ENCODE measurements at regions not wholly inside any gene's neighbourhood (a gene's known extent, or its start where the extent isn't known, plus 50 kb on each side); places are given as distances from the start of the nearest gene placed in this dataset.

GRCh38 chr4:56200275-56200674, 187.0 kb downstream of the AASDH start:
- no peak for DNase-seq

DNA sequence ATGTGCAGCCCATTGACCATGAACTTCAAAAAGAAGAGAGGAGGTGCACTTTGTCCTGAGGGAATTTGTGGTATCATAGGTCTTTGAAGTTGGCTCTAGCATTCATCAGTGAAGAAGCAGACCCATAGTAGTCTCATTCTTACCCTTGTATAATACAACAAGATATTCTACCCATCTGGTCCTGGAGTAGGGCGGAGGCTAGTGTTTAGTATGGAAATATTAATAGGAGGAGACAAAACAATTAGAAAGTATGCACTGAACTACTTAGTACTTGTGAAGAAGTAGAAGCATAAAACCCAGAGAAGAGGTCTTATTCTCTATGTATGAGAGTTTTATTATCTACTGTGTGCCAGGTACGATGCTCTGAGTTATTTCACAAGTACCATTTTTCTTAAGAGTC, 189.0 kb downstream of the AASDH start:
- DNase-seq, result no peak

DNA sequence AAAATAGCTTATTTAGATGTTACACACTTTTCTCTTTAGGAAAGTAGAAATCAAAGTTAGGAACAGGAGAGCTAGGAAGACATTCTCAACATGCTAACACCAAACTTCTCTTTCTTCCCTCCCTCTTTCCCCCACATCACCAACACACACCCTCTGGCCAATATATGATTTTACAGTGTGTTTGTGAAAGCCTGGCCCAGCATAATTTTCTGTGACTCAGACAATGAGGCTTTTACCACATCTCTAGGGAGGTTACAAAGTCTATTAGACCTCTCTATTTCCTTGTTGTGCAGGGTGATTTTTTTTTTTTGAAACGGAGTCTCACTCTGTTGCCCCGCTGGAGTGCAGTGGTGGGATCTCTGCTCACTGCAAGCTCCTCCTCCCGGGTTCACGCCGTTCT, 189.9 kb downstream of the AASDH start:
- no peak for DNase-seq

DNA sequence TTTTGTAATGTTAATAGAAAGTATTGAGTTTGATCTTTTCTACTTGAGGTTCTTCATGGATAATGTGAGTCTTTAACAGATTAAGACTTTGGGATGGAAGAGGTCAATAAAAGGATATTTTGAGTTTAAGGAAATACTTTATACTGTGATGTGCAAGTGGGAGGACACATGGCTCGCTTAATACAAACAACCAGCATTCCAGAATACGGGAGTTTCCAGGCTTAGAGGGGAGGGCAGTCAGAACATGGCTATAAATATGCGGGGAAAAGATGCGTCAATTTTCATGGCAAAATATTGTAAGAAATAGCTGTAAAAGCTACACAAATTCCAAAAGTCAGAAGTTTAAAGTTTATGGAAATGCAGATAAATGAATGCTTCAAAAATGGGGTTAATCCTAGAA, 192.3 kb downstream of the AASDH start:
- DNase-seq, result no peak

- DNase-seq, result no peak
Measured at GRCh38 chr4:56191534-56191933, 195.8 kb downstream of the AASDH start.

- DNase-seq, result no peak
Measured at GRCh38 chr4:56187688-56188087, 199.6 kb downstream of the AASDH start.

DNA sequence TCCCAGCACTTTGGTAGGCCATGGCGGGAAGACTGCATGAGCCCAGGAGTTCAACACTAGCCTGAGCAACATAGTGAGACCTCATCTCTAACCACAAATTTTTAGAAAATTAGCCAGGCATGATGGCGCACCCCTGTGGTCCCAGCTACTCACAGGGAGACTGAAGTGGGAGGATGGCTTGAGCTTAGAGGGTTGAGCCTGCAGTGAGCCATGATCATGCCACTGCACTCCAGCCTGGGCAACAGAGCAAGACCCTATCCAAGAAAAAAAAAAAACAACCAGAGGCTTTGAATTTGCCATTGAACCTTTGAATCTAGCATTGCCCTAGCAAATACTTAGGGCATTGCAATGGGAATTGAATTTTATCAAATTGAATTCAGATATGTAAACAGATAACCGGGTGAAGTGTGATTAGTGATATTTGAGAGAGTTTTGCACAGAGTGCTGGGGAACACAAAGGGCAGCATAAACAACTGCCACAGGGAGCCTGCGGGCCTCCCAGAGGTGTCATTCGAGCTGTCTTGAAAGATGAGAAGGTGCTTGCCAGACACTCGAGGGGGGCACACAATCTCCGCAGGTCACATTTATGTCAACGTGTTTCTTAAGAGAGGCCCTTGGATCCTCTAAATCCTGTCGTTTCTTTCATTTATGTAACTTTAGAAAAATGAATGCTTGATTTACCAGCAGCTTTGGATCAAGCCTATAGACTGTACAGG, 200.3 kb downstream of the AASDH start:
- no peak for DNase-seq

DNA sequence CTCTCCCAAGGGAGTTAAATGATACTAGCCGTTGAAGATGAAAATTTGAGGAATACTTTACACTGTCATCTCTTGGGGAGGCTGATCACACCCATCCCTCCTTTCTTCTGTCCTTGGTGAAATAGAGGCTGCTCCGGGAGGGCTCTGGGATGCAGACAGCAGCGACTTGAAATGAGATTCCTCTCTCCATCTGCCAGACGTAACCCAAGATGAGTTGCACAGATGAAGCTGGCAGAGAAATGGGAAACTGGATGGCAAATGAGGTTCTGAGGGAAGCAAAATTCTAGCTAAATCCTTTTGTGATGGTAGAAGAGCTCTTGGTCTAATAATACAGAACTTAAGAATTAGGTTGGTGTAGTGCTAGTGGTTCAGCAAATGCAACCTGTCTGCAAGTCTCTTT, 201.4 kb downstream of the AASDH start:
- no peak for DNase-seq

GRCh38 chr4:56184214-56184613, 203.1 kb downstream of the AASDH start:
- no peak for DNase-seq

- DNase-seq, result no peak
Measured at GRCh38 chr4:56183344-56183959, 203.8 kb downstream of the AASDH start.

DNA sequence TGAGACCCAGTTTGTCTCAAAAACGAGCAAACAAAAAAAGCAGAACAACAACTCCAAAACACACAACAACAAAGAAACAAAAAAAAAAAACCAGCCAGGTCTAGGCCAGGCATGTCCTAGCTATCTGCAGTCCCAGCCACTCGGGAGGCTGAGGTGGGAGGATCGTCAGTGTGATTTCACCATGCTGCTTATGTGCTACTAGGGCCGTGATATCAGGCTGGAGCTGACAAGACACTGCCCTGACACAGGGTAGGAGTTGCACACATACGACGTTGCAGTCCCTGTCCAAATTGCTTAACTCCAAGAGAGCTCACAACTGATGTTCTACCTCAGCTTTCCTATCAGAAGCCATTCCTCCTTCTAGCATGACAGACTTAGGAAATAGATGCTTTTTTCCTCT, 204.9 kb downstream of the AASDH start:
- no peak for DNase-seq

DNA sequence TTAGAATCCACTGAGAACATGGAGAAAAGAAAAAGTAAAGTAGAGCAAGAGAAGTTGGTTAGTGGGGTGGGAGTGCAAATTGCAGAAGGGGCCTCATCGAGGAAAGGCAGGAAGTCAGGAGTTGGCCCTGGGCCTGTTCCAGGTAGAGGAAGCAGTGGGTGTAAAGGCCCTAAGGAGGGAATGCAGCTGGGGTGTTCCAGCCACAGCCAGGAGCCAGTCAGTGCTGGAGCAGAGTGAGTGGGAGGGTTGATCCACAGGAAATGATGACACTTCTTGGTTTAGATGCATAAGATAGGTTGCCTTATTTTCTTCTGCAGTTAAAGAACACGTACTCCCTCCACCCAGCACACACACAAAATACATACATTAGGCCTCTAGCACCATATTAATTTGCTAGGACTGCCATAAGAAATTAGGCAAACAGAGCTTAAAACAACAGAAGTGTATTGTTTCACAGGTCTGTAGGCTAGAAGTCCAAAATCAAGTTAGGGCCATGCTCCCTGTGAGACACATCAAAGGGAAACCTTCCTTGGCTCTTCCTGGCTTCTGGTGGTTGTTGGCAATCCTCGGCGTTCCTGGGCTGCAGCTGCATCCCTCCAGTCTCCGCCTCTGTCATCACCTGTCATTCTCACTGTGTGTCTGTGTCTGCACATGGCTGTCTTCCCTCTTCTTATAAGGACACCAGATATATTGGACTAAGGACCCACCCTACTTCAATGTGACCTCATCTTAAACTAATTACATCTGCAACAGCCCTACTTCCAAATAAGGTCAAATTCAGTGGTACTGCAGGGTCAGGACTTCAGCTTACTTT, 205.9 kb downstream of the AASDH start:
- DNase-seq, result no peak

DNA sequence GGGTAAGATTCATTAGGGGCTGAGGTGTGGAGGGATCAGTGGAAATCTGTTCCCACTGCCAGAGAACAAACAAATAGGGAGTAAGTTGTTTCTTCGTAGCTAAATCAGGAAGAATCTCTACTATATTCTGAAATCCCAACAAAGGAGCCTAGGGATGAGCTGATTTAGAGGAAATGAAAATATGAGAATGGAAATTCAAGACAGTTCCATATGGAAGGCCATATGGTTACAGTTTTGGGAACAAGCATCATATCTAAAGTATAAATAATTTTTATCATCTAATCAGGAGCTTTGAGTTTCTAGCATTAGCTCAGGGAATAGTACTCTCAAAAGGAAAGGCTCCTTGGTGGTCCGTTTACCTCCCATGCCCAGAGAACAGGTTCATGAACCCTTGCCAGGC, 218.2 kb downstream of the AASDH start:
- no peak for DNase-seq

- no peak for DNase-seq
Measured at GRCh38 chr4:56164907-56165306, 216.2 kb downstream of the CEP135 start.

DNA sequence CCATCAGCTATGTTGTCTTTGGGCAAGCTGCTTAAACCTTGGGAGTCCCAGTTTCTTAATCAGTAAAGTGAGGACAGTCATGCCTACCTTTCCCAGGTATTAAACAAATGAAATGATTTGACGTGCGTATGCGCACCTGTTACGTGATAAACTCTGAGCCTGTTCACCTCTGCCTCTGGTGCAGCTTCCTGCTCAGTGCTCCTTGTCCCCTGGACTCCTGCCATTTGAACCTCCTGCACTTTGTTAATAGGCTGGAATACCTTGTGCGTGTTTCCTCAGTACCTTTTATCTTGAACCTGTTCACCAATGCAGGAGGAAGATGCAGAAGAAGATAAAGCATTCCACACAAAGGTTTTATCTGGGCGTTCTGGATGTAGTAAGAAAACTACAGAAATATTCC, 211.9 kb downstream of the CEP135 start:
- no peak for DNase-seq

DNA sequence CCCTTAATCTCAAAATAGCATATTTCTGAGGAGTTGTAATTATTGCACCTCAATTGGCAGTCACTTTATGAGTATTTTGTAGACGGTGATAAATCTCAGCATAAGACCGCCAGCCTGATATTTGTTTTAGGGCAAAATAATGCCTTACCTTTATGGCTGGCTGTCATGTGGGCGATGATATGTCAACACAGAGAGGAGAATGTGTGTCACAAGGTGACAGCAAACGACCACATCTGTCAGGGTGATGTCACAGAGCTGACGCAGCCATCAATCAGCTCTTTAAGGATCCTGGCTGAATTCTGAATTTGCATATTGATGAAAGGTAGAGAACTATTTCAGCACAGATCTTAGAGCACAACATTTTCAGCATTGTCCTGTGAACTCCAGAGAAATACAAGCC, 209.7 kb downstream of the CEP135 start:
- no peak for DNase-seq

GRCh38 chr4:56156141-56156540, 207.4 kb downstream of the CEP135 start:
- no peak for DNase-seq

DNA sequence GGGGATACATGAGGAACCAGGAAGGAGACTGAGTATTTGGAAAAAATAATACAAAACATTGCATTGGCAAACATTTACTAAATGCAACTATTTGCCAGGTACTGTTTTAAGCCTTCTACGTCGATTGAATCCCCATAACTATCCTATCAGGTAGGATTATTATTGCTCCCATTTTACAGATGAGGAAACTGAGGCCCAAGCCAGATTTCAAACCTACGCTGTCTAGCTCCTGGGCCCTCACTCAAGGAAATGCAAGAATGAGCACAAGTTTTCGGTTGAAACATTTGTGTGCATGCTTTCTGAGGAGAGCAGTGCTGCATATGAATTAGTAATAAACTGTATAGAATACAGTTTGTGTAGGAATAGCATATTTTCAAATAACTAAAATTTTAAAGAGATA, 206.7 kb downstream of the CEP135 start:
- DNase-seq, result no peak

- no peak for DNase-seq
Measured at GRCh38 chr4:56149591-56149990, 200.8 kb downstream of the CEP135 start.

DNA sequence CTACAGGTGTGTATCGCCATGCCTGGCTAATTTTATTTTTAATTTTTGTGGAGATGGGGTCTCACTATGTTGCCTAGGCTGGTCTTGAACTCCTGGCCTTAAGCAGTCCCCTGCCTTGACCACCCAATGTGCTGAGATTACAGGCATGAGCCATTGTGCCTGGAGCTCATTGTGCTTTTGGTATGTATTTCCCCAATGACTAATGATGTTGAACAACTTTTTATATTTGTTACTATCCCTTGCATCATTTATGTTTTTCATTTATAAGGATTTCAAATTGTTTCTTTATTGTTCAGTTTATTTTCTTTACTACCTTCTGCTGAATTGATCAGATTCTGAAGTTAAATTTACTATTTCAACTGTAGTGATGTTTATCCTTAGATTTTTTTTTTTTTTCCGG, 199.7 kb downstream of the CEP135 start:
- no peak for DNase-seq

DNA sequence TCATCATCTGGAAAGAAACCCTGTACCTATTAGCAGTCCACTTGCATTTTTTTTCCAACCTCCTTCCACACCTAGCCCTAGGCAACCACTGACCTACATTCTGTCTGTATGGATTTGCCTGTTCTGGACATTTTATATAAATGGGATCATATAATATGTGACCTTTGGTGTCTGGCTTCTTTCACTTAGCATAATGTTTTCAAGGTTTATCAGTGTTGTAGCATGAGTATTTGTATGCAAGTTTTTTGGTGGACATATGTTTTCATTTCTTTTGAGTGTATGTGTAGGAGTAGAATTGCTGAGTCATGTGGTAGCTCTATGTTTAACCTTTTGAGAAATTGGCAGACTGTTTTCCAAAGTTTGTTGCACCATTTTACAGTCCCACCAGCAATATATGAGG, 198.6 kb downstream of the CEP135 start:
- no peak for DNase-seq

DNA sequence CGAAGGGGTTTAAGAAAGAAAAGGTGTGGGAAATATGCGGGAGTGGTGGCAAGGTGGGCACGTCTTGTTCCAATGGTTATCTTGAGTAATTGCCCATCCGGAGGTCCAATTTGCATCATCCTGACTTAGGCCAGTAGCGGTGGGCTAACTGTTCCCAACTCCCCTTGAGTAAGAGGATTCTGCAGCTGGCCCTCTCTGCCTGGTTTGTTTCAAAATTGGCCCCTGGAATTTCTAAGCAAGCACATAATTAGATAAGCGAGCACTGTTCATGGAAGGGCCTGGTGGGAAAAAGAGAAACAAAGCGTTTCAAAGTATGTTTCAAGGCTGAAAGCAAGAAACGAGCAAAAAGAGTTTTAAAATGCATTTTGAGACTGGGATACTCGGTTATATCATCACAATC, 198.2 kb downstream of the CEP135 start:
- DNase-seq, result no peak

DNA sequence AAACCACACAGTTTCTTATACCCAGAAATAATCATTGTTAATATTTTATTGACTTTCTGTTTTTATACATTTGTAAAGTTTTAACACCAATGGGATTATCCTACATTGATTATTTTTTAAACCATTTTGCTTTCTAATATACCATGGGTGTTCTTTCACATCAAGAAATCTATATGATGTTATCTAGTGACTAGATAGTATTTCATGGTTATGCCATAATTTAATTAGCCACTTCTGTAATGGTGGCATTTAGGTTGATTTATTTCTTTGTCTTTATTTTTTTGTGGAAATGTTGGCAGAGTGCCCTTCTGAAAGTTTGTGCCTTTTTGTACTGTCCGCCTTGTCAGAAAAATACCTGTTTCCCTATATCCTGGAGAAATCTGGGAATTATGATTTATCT, 193.3 kb downstream of the CEP135 start:
- DNase-seq, result no peak

GRCh38 chr4:56139241-56139827, 190.6 kb downstream of the CEP135 start:
- DNase-seq, result no peak
